ENCODE measurements at regions not wholly inside any gene's neighbourhood (a gene's known extent, or its start where the extent isn't known, plus 50 kb on each side); places are given as distances from the start of the nearest gene placed in this dataset.

- no peak for DNase-seq (ENCODE audit: low read depth, low spot score)
Measured at GRCh38 chr3:180534828-180535227, 67.1 kb upstream of the TTC14 start.

- no peak for DNase-seq (ENCODE audit: low read depth, low spot score)
Measured at GRCh38 chr3:180538493-180538892, 63.5 kb upstream of the TTC14 start.

GRCh38 chr3:180543877-180544276 is 58.1 kb upstream of the TTC14 start:
- no peak for DNase-seq (ENCODE audit: low read depth, low spot score)

GRCh38 chr3:180546863-180547262 is 55.1 kb upstream of the TTC14 start:
- no peak for DNase-seq (ENCODE audit: low read depth, low spot score)

- DNase-seq (ENCODE audit: low read depth, low spot score), result no peak
Measured at GRCh38 chr3:180548050-180548449, 53.9 kb upstream of the TTC14 start.
